SKM-1 treated with dmso at 0.1 percent for 144 hours (cell line): ENCODE measurements at regions not wholly inside any gene's neighbourhood (a gene's known extent, or its start where the extent isn't known, plus 50 kb on each side); places are given as distances from the start of the nearest gene placed in this dataset.
"Not testable (repeated sequence)": the region's sequence is repeated elsewhere in the genome, so short reads cannot be mapped to it uniquely, and the experiment has no call there.

ENCODE experiments used
- DNase-seq: peaks from one replicate; lab custom pipeline; 2025; ENCODE audit not compliant: unreplicated experiment; lab: John Stamatoyannopoulos, UW

DNA sequence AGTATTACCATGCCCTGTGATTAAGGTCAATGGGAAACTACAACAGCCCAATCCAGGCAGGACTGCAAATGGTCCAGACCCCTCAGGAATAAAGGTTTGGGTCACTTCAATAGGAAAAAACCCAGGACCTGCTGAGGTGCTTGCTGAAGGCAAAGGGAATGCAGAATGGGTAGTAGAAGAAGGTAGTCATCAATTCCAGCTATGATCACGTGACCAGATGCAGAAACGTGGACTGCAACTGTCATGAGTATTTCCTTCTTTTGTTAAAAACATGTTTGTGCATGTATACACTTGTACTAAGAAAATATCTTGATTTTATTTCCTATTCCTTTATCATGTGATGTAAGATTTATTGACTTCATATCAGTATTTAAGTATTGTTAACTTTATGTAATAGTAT, 319.6 kb upstream of the FGF16 start:
- DNase-seq, result not testable (repeated sequence)

GRCh38 chrX:77143907-77144306, 303.3 kb upstream of the FGF16 start:
- DNase-seq, result no peak

GRCh38 chrX:77160301-77160700, 286.9 kb upstream of the FGF16 start:
- DNase-seq, result no peak

GRCh38 chrX:77162777-77163176, 284.4 kb upstream of the FGF16 start:
- DNase-seq, result no peak

GRCh38 chrX:77167993-77168392, 279.2 kb upstream of the FGF16 start:
- no peak for DNase-seq

GRCh38 chrX:77174680-77175519, 272.3 kb upstream of the FGF16 start:
- DNase-seq, result no peak

GRCh38 chrX:77200663-77201062, 246.5 kb upstream of the FGF16 start:
- DNase-seq, result no peak

DNA sequence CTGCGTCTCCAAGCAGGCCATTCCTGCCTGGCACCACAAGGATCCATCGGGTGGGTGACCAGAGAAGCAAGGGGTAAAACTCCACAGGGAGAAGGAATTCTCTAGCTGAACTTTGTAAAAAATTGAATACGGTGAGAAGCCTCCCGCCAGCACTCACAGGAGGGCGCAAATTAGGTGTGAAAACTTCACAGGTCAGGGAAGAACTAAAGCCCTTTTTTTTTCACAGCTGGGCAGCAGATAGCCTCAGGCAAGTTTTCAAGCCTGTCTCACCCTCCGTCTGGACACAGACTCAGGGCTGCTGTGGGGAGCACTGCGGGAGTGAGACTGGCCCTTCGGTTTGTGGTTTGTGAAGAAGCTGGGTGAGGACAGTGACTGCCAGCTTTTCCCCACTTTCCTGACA, 224.1 kb upstream of the FGF16 start:
- DNase-seq, result no peak

DNA sequence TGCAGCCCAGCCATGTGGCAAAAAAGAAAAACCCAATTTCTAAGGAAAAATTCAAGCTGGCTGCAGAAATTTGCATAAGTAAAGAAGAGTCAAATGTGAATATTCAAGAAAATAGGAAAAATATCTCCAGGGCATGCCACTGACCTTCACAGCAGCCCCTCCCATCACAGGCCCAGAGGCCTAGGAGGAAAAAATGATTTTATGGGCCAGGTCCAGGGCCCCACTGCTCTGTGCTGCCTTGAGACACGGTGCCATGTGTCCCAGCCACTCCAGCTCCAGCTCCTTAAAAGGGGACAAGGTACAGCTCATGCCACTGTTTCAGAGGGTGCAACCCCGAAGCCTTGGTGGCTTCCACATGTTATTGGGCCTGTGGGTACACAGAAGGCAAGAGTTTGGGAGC, 182.7 kb upstream of the FGF16 start:
- no peak for DNase-seq

DNA sequence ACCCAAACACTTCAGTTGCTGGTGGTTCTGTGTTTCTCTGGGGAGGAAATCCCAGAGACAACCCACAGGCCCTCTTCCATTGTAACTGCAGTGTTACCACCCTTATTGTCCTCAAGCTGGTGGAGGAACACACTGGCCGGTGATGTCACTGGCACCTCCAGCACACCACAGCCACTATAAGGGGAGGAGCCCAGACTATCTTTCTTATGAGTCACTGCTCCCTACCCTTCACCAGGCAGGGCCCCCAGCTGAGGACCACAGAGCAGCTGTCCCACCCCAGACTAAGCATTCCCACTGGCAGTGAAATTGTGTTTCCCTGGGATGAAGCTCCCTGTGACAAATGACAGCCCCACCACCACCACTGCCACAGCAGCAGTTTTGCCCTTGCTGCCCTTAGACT, 171.8 kb upstream of the FGF16 start:
- no peak for DNase-seq

DNA sequence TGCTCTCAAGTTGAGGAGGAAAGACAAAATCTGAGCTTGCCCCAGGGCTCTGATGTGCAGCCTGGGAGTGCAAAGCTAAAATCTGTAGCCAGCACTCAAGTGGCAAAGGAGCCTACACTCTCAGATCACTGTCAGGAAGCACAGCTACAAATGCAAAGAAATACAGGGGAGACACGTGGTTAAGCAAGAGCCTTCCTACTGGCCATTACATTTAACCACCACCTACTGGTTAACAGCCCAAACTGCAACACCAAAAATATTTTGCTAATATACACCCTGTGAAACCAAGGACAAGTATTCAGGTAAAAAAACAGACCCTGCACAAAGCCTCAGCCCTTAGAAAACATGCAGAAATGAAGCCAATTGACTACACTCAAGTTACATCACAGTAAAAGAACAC, 170.4 kb upstream of the FGF16 start:
- DNase-seq, result no peak

GRCh38 chrX:77277911-77278310, 169.3 kb upstream of the FGF16 start:
- no peak for DNase-seq

GRCh38 chrX:77279373-77279772, 167.8 kb upstream of the FGF16 start:
- not testable (repeated sequence) for DNase-seq

GRCh38 chrX:77293331-77293995, 153.7 kb upstream of the FGF16 start:
- no peak for DNase-seq

GRCh38 chrX:77298296-77298695, 148.9 kb upstream of the FGF16 start:
- DNase-seq, result no peak

DNA sequence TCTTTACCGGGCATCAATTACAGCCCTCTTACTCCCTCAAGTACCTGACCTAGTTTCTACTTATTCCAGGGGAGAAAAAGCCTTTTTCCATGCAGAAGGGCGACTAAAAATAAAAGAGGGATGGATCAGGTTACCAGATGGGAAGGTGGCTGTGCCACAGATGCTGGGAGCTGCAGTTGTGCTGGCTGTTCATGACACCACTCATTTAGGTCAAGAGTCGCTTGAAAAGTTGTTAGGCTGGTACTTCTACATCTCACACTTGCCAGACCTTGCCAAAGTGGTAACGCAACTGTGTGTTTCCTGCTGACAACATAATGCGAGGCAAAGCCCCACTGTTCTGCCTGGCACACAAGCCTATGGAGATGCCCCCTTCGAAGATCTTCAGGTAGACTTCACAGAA, 148.4 kb upstream of the FGF16 start:
- DNase-seq, result no peak

DNA sequence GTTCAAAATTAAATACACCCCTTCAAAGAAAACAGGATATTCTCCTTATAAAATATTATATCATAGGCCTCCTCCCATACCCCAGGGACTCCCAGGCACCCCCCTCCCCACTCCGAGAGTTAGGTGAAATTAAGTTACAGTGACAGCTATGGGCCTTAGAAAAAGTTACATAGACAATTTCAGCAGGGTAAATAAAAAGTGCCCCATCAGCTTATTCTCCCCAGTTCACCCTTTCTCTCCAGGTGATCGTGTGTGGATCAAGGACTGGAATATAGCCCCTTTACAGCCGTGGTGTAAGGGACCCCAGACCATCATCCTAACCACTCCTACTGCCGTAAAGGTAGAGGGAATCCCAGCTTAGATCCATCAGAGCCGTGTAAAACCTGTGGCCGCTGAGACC, 147.6 kb upstream of the FGF16 start:
- no peak for DNase-seq

- no peak for DNase-seq
Observed at GRCh38 chrX:77342004-77342403, 105.2 kb upstream of the FGF16 start.

DNA sequence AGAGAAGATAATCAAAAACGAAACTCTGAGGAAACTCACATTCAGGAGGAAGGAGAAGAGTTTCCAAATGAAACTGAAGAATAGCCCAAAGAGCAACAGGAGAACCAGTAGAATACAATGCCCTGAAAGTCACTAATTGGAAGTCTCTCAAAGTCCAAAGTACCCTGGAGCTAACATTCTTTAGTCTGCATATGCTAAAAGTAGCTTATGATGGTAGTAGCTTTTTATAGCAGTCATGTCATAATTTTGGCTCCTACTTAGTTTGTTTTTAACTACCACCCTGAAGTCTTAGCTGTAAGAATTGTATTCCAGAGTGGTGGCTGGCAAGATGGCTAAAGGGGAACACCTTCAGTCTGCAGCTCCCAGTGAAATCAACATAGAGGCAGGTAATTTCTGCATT, 100.3 kb upstream of the FGF16 start:
- no peak for DNase-seq

DNA sequence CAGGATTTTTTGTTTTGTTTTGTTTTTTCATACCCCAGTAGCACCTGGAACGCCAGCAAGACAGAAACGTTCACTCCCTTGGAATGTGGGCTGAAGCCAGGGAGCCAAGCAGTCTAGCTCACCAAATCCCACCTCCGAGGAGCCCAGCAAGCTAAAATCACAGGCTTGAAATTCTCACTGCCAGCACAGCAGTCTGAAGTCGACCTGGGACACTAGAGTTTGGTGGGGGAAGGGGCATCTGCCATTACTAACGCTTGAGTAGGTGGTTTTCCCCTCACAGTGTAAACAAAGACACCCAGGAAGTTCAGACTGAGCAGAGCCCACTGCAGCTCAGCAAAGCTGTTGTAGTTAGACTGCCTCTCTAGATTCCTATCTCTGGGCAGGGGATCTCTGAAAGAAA, 99.6 kb upstream of the FGF16 start:
- no peak for DNase-seq

GRCh38 chrX:77389891-77390290, 57.3 kb upstream of the FGF16 start:
- no peak for DNase-seq

DNA sequence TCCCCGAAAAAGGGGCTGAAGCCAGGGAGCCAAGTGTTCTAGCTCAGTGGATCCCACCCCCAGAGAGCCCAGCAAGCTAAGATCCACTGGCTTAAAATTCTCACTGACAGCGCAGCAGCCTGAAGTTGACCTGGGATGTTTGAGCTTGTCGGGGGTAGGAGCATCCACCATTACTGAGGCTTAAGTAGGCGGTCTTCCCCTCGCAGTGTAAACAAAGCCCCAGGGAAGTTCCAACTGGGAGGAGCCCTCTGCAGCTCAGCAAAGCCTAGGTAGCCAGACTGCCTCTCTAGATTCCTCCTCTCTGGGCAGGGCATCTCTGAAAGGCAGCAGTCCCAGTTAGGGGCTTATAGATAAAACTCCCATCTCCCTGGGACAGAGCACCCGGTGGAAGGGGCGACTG, 56.8 kb upstream of the FGF16 start:
- DNase-seq, result not testable (repeated sequence)

- DNase-seq, result no peak
Observed at GRCh38 chrX:77396781-77397180, 50.4 kb upstream of the FGF16 start.
